Left lung (tissue), 4 donors: ENCODE measurements at regions not wholly inside any gene's neighbourhood (a gene's known extent, or its start where the extent isn't known, plus 50 kb on each side); places are given as distances from the start of the nearest gene placed in this dataset.
"Not testable (repeated sequence)": the region's sequence is repeated elsewhere in the genome, so short reads cannot be mapped to it uniquely, and the experiment has no call there.

Source experiments
- ATAC-seq: fragments of 200-7000 bp; cut with Tn5 transposase; one replicate; pipeline ENCODE4 v1.9.1; 2020; ENCODE audit warnings: moderate library complexity
- DNase-seq, 4 donors: peaks; one replicate each; pipeline ENCODE4 v3.0.0-alpha.2; 2013 to 2020
- H3K27ac ChIP-seq, 2 donors: fragments of 200-600 bp; sonication (generic) in 1 of 2; one replicate each; pipeline versions ENCODE4 v1.5.0 to v1.8.0; 2020 to 2021
- H3K27me3 ChIP-seq, 2 donors: fragments of 200-600 bp; sonication (generic) in 1 of 2; one replicate each; pipeline versions ENCODE4 v1.5.0 to v1.8.0; 2020 to 2021
- H3K36me3 ChIP-seq, 2 donors: fragments of 200-600 bp; sonication (generic) in 1 of 2; one replicate each; pipeline versions ENCODE4 v1.5.0 to v1.8.0; 2020 to 2021
- H3K4me1 ChIP-seq, 2 donors: fragments of 200-600 bp; one replicate each; pipeline ENCODE4 v1.8.0; 2021
- H3K4me3 ChIP-seq, 2 donors: fragments of 200-600 bp; sonication (generic) in 1 of 2; one replicate each; pipeline versions ENCODE4 v1.5.0 to v1.8.0; 2020 to 2021; ENCODE audit warnings: mild to moderate bottlenecking in 1 of 2
- H3K9me3 ChIP-seq, 2 donors: fragments of 200-600 bp; sonication (generic) in 1 of 2; one replicate each; pipeline versions ENCODE4 v1.5.0 to v1.8.0; 2020 to 2021
- intact Hi-C, 2 donors: fragments of 100-400 bp; cut with DNase I; formaldehyde crosslinking; loops; one replicate each; pipeline versions ENCODE4 v1.11.2 to v1.14.2; 2022
- TF ChIP-seq, protein P1 (sequence below), 2 donors: fragments of 200-600 bp; sonication (generic) in 1 of 2; IDR thresholded peaks; one replicate each; pipeline versions ENCODE4 v1.5.0 to v1.8.0; 2021; ENCODE audit warnings: antibody characterized with exemption in 2 of 2
- donor health status: DM: no; HTN: yes; CAD: no.
- donor health status: DM: no; HTN: no; CAD: no.

DNA sequence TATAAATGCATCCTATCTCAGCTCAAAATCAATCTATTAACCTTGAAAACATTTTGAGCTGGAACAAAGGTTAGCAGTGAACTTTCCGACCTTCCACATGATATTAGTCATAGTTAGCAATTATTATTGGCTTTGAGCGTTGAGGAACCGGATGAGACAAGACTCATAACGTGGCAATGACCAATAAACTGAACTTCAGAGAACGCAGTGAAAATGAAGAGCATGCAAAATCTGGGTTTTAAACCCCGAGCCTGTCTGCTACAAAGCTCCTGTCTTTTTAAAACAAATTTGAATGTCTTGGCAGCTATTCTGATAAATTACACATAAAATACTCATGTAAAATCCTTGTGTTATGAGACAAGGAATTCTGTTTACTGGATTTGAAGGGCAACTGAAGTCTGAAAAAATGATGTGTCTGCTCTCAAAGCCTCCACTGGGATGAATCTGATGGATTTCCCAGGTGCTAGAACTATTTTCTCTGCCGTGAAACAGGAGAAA lies 74.7 kb upstream of the ITGB1 start:
- no peak overlapping the region for H3K27ac ChIP-seq
- TF ChIP-seq, protein P1, sequence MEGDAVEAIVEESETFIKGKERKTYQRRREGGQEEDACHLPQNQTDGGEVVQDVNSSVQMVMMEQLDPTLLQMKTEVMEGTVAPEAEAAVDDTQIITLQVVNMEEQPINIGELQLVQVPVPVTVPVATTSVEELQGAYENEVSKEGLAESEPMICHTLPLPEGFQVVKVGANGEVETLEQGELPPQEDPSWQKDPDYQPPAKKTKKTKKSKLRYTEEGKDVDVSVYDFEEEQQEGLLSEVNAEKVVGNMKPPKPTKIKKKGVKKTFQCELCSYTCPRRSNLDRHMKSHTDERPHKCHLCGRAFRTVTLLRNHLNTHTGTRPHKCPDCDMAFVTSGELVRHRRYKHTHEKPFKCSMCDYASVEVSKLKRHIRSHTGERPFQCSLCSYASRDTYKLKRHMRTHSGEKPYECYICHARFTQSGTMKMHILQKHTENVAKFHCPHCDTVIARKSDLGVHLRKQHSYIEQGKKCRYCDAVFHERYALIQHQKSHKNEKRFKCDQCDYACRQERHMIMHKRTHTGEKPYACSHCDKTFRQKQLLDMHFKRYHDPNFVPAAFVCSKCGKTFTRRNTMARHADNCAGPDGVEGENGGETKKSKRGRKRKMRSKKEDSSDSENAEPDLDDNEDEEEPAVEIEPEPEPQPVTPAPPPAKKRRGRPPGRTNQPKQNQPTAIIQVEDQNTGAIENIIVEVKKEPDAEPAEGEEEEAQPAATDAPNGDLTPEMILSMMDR (IDR thresholded peaks at IDR 0.05): no peak
- H3K9me3 ChIP-seq: no peaks in the 10 kb centered on the region
- no peak overlapping the region for H3K4me3 ChIP-seq
- H3K36me3 ChIP-seq: no peaks in the 10 kb centered on the region
- DNase-seq (no peak), ATAC-seq (no peak)
- no peaks in the 10 kb centered on the region for H3K27me3 ChIP-seq
- intact Hi-C loops: no loop called here
- H3K4me1 ChIP-seq: no peaks in the 10 kb centered on the region

DNA sequence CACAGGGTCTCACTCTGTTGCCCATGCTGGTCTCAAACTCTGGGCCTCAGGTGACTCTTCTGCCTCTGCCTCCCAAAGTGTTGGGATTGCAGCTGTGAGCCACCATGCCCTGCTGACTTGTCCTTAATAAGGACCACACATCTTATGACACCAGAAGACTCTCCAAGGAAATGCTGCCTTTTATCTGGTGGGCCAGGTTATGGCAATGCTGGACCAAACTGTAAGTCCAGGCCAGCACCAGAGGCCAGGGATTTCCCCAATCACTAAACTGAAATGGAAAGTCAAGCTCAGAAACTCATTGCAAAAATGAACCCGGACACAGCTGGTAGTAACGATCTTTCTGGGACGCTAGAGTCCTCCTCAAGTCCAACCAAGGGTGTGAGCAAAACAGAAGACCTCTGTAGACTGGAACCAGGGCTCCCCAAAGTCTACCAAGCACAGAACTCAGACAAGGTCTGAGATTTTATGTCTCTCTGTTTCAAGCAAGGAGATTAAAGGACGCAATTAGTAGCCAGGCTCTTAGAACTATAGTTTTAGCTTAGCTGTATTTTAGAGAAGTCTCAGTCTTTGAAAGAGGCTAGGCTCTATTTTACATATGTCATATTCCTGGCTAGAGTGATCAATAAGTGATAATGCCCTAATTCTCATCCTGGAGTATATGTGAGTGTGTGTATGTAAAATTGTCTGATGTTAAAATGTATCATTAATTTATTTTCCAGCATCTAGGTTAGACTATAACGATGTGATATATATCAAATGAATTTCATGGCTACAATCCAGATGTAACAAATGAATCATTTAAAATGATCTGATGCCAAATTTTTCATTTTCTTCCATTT lies 74.0 kb upstream of the ITGB1 start:
- intact Hi-C loops: no loop called here
- Histone ChIP-seq H3K9me3 (no peaks in the 10 kb centered on the region), H3K27me3 (no peaks in the 10 kb centered on the region), H3K36me3 (no peaks in the 10 kb centered on the region), H3K4me3 (no peak overlapping the region), H3K27ac (no peak overlapping the region), H3K4me1 (no peaks in the 10 kb centered on the region)
- no peak for ATAC-seq
- DNase-seq: no peak
- TF ChIP-seq, protein P1 (IDR thresholded peaks at IDR 0.05): no peak

DNA sequence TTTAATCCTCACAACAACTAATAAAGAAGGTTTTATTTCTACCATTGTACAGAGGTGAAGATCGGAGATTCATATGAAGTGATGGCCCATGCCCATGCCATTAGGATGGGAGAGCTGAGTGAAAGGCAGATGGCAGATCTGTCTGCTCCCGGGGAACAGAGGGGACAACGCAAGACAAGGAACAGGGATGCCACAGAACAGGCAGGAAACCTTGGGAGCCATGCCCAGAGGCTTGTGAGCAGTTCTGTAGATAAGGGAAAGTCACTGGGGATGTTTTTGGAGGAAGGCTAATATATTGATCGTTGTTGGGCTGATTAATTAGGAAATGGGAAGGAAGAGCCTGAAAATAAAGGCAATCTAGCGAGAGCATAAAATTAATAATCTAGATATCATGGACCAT lies 73.1 kb upstream of the ITGB1 start:
- Histone ChIP-seq H3K4me3 (no peak overlapping the region), H3K4me1 (no peaks in the 10 kb centered on the region), H3K27ac (no peak overlapping the region), H3K36me3 (no peaks in the 10 kb centered on the region), H3K9me3 (no peaks in the 10 kb centered on the region), H3K27me3 (no peaks in the 10 kb centered on the region)
- ATAC-seq (no peak), DNase-seq (no peak)
- intact Hi-C loops: no loop called here
- TF ChIP-seq, protein P1 (IDR thresholded peaks at IDR 0.05): no peak

DNA sequence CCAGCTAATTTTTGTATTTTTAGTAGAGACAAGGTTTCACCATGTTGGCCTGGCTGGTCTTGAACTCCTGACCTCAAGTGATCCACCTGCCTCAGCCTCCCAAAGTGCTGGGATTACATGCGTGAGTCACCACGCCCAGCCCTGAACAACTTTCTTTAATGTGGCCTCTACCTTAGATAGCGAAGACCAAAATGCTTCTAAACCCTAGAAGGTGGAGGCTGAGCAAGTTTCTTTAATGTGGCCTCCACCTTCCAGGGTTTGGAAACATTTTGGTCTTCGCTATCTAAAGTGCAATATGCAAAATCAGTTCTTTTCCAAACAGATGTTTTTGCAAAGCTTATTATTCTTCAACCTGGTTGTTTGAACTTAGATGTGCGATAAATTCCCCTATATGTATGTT lies 70.5 kb upstream of the ITGB1 start:
- intact Hi-C loops, H3K27ac ChIP-seq, ATAC-seq, H3K27me3 ChIP-seq, H3K4me1 ChIP-seq, H3K9me3 ChIP-seq, H3K4me3 ChIP-seq, H3K36me3 ChIP-seq, DNase-seq: not testable (repeated sequence)

DNA sequence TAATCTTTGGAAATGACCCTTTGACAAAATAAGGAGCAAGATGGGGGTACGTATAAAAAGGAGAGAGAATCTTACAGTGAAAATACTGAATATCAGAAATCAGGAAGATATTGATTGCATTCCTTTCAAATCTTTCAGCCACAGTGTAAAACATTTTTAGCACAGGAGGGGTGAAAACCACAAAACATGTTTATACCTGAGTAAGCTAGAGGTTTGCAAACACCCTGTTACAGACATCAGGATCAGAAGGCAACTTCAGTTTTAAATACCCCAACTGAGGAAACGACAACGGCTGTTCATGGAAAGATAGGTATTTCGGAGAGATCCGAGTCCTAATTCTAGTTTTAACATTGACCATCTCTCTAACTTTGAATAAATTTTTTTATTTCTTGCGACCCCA lies 69.1 kb upstream of the ITGB1 start:
- Histone ChIP-seq H3K4me1 (no peaks in the 10 kb centered on the region), H3K9me3 (no peaks in the 10 kb centered on the region), H3K36me3 (no peaks in the 10 kb centered on the region), H3K27ac (no peak overlapping the region), H3K27me3 (no peaks in the 10 kb centered on the region), H3K4me3 (no peak overlapping the region)
- no peak for ATAC-seq
- TF ChIP-seq, protein P1 (IDR thresholded peaks at IDR 0.05): no peak
- intact Hi-C loops: no loop called here
- DNase-seq: no peak

DNA sequence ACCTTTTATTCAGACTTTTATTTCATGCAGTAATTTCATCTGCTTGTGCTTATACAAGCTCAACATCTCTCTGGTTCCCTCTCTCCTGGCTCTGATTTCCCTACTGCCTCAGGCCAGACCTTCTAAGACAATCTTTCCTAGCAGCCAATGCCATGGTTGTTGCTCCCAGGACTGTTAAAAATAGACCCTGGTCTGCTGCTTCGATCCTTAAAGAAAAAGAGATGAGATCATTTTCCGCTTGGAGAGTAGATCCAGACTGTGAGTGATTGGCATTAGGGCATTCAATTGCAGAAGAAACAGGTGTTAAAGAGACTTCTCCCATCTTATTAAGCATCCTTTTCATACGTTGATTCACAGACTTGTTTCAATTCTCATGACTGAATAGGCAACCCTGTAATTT lies 68.4 kb upstream of the ITGB1 start:
- no peak for DNase-seq
- intact Hi-C loops: no loop called here
- Histone ChIP-seq H3K27me3 (no peaks in the 10 kb centered on the region), H3K9me3 (no peaks in the 10 kb centered on the region), H3K27ac (no peak overlapping the region), H3K4me3 (no peak overlapping the region), H3K36me3 (no peaks in the 10 kb centered on the region), H3K4me1 (no peaks in the 10 kb centered on the region)
- TF ChIP-seq, protein P1 (IDR thresholded peaks at IDR 0.05): no peak
- ATAC-seq: no peak
